Activated CD8-positive, alpha-beta T cell treated with anti-CD3 and anti-CD28 coated beads for 36 hours (primary cell): ENCODE measurements at regions not wholly inside any gene's neighbourhood (a gene's known extent, or its start where the extent isn't known, plus 50 kb on each side); places are given as distances from the start of the nearest gene placed in this dataset.
A peak's percentile ranks its signal among the peaks of the same experiment; 100 is the strongest.

Source experiments
- ATAC-seq: fragments of 200-7000 bp; cut with Tn5 transposase; one replicate; pipeline ENCODE4 v1.10.0; 2021; ENCODE audit warnings: mild to moderate bottlenecking, moderate library complexity
- CTCF ChIA-PET: fragments of 350-600 bp; sonication (Branson Sonifier 250); formaldehyde crosslinking; loops from one replicate; lab custom pipeline; 2021; ENCODE audit warnings: antibody characterized with exemption; lab: Charles Lee
- POLR2A ChIA-PET: fragments of 350-600 bp; sonication (Branson Sonifier 250); formaldehyde crosslinking; loops from one replicate; lab custom pipeline; 2021; ENCODE audit warnings: antibody characterized with exemption; lab: Charles Lee
- DNase-seq: peaks from one replicate; pipeline ENCODE4 v3.0.0-alpha.2; 2020
- H3K27ac Mint-ChIP-seq: one replicate; pipeline ENCODE4 v1.8.0; 2021; ENCODE audit warnings: mild to moderate bottlenecking, mixed read lengths
- H3K27me3 Mint-ChIP-seq: one replicate; pipeline ENCODE4 v1.8.0; 2021; ENCODE audit warnings: mixed read lengths
- H3K36me3 Mint-ChIP-seq: one replicate; pipeline ENCODE4 v1.8.0; 2021; ENCODE audit warnings: low read depth, mixed read lengths
- H3K4me1 Mint-ChIP-seq: one replicate; pipeline ENCODE4 v1.8.0; 2021; ENCODE audit warnings: low read depth, mixed read lengths
- H3K4me3 Mint-ChIP-seq: one replicate; pipeline ENCODE4 v1.8.0; 2021; ENCODE audit warnings: mild to moderate bottlenecking, moderate library complexity, mixed read lengths
- H3K9me3 Mint-ChIP-seq: one replicate; pipeline ENCODE4 v1.8.0; 2021; ENCODE audit warnings: mixed read lengths
- CTCF ChIP-seq: fragments of 200-600 bp; IDR thresholded peaks from one replicate; pipeline ENCODE4 v1.8.0; 2022; ENCODE audit warnings: antibody characterized with exemption, mild to moderate bottlenecking
- intact Hi-C: fragments of 100-400 bp; cut with micrococcal nuclease; formaldehyde crosslinking; loops from one replicate; pipeline ENCODE4 v1.10.0; 2022

- H3K27ac Mint-ChIP-seq = no peak overlapping the region
- ATAC-seq (no peak), DNase-seq (no peak)
- H3K4me3 Mint-ChIP-seq = no peak overlapping the region
- H3K27me3 Mint-ChIP-seq = no peaks in the 10 kb centered on the region
- H3K9me3 Mint-ChIP-seq = no peaks in the 10 kb centered on the region
- H3K4me1 Mint-ChIP-seq = no peaks in the 10 kb centered on the region
- POLR2A ChIA-PET = no interaction called here
- CTCF ChIA-PET = no interaction called here
- intact Hi-C loops = no loop called here
- TF ChIP-seq CTCF = no peak
- no peaks in the 10 kb centered on the region for H3K36me3 Mint-ChIP-seq
Observed at GRCh38 chr3:18011387-18011786, 269.0 kb upstream of the TBC1D5 start.

- H3K36me3 Mint-ChIP-seq = no peaks in the 10 kb centered on the region
- peaks cover 3% of the 10 kb centered on the region for H3K9me3 Mint-ChIP-seq
- ATAC-seq = no peak
- no peak overlapping the region for H3K27ac Mint-ChIP-seq
- H3K27me3 Mint-ChIP-seq = no peaks in the 10 kb centered on the region
- no peaks in the 10 kb centered on the region for H3K4me1 Mint-ChIP-seq
- ChIA-PET POLR2A (no interaction called here), CTCF (no interaction called here)
- H3K4me3 Mint-ChIP-seq = no peak overlapping the region
- TF ChIP-seq CTCF = no peak
- intact Hi-C loops = no loop called here
- DNase-seq = no peak
Observed at GRCh38 chr3:18010001-18010400, 267.6 kb upstream of the TBC1D5 start.

- Mint-ChIP-seq H3K9me3 (peaks cover 3% of the 10 kb centered on the region), H3K27ac (no peak overlapping the region), H3K27me3 (no peaks in the 10 kb centered on the region), H3K4me3 (no peak overlapping the region), H3K4me1 (no peaks in the 10 kb centered on the region), H3K36me3 (no peaks in the 10 kb centered on the region)
- no peak for ATAC-seq
- intact Hi-C loops = no loop called here
- DNase-seq = no peak
- POLR2A ChIA-PET = no interaction called here
- CTCF ChIA-PET = interaction anchor here (1.0 kb wide), 1 partner anchor 23 kb away, joined by 3 read pairs; no protein-coding TSS in a partner anchor
- TF ChIP-seq CTCF = no peak
Observed at GRCh38 chr3:18008706-18009368, 266.4 kb upstream of the TBC1D5 start.

- intact Hi-C loops = no loop called here
- Mint-ChIP-seq H3K36me3 (no peaks in the 10 kb centered on the region), H3K9me3 (peaks cover 3% of the 10 kb centered on the region), H3K4me1 (no peaks in the 10 kb centered on the region), H3K27ac (no peak overlapping the region), H3K4me3 (no peak overlapping the region), H3K27me3 (no peaks in the 10 kb centered on the region)
- CTCF ChIA-PET = interaction anchor here (1.0 kb wide), 1 partner anchor 22 kb away, joined by 3 read pairs; no protein-coding TSS in a partner anchor
- no peak for ATAC-seq
- TF ChIP-seq CTCF = no peak
- DNase-seq = no peak
- POLR2A ChIA-PET = no interaction called here
Observed at GRCh38 chr3:18007980-18008379, 265.5 kb upstream of the TBC1D5 start.

GRCh38 chr3:17995769-17996168 is 253.3 kb upstream of the TBC1D5 start:
- ATAC-seq = no peak
- POLR2A ChIA-PET = no interaction called here
- no peak for TF ChIP-seq CTCF
- H3K27me3 Mint-ChIP-seq = no peaks in the 10 kb centered on the region
- H3K36me3 Mint-ChIP-seq = no peaks in the 10 kb centered on the region
- DNase-seq = peak; percentile 17
- intact Hi-C loops = no loop called here
- CTCF ChIA-PET = no interaction called here
- no peaks in the 10 kb centered on the region for H3K9me3 Mint-ChIP-seq
- H3K27ac Mint-ChIP-seq = no peak overlapping the region
- no peak overlapping the region for H3K4me3 Mint-ChIP-seq
- H3K4me1 Mint-ChIP-seq = no peaks in the 10 kb centered on the region
